ENCODE measurements at regions not wholly inside any gene's neighbourhood (a gene's known extent, or its start where the extent isn't known, plus 50 kb on each side); places are given as distances from the start of the nearest gene placed in this dataset.

- no peak for TF ChIP-seq CTCF (IDR thresholded peaks at IDR 0.05)
- no peak for TF ChIP-seq FOXS1 (CRISPR knock-in tag; IDR thresholded peaks at IDR 0.05)
- no peak for TF ChIP-seq PHF8 (IDR thresholded peaks at IDR 0.05; ENCODE audit: borderline replicate concordance, low read depth)
- no peak for TF ChIP-seq EP300 (IDR thresholded peaks at IDR 0.05)
- no peak for TF ChIP-seq RCOR1 (IDR thresholded peaks at IDR 0.05; ENCODE audit: low read depth, low read length)
- no peak for TF ChIP-seq HDAC2 (IDR thresholded peaks at IDR 0.05)
Measured at GRCh38 chr3:10561162-10561945, 56.0 kb upstream of the ATP2B2 start.
